Smooth muscle cell of the brain vasculature (primary cell): ENCODE measurements at regions not wholly inside any gene's neighbourhood (a gene's known extent, or its start where the extent isn't known, plus 50 kb on each side); places are given as distances from the start of the nearest gene placed in this dataset.
A peak's percentile ranks its signal among the peaks of the same experiment; 100 is the strongest.

Source experiments
- DNase-seq: peaks from one replicate; pipeline ENCODE4 v3.0.0-alpha.2; 2012; ENCODE audit warnings: low read depth, low spot score

- no peak for DNase-seq
These were observed 51.6 kb upstream of the PRDM8 start for GRCh38 chr4:80145739-80146138.

GRCh38 chr4:80144676-80145470, 52.4 kb upstream of the PRDM8 start:
- no peak for DNase-seq

GRCh38 chr4:80143307-80143679, 54.0 kb upstream of the PRDM8 start:
- no peak for DNase-seq

GRCh38 chr4:80142394-80143306, 54.7 kb upstream of the PRDM8 start:
- no peak for DNase-seq

- DNase-seq: no peak
These were observed 55.8 kb upstream of the PRDM8 start for GRCh38 chr4:80141543-80141942.

GRCh38 chr4:80140194-80140593, 57.1 kb upstream of the PRDM8 start:
- DNase-seq: no peak

- DNase-seq: no peak
These were observed 57.6 kb upstream of the PRDM8 start for GRCh38 chr4:80139671-80140070.

GRCh38 chr4:80138551-80139538, 58.5 kb upstream of the PRDM8 start:
- no peak for DNase-seq

- no peak for DNase-seq
These were observed 59.7 kb upstream of the PRDM8 start for GRCh38 chr4:80137631-80138030.

GRCh38 chr4:80136270-80136669, 61.0 kb upstream of the PRDM8 start:
- DNase-seq: no peak

GRCh38 chr4:80135702-80136058, 61.6 kb upstream of the PRDM8 start:
- DNase-seq: no peak

GRCh38 chr4:80134936-80135701, 62.1 kb upstream of the ANTXR2 start:
- DNase-seq: no peak

- DNase-seq: no peak
These were observed 60.3 kb upstream of the ANTXR2 start for GRCh38 chr4:80133240-80133783.

- no peak for DNase-seq
These were observed 56.8 kb upstream of the ANTXR2 start for GRCh38 chr4:80129785-80130184.

- DNase-seq: no peak
These were observed 55.9 kb upstream of the ANTXR2 start for GRCh38 chr4:80128941-80129340.

GRCh38 chr4:80127870-80128419, 54.9 kb upstream of the ANTXR2 start:
- DNase-seq: no peak

- no peak for DNase-seq
These were observed 53.4 kb upstream of the ANTXR2 start for GRCh38 chr4:80126435-80126834.

- peak; percentile 29 for DNase-seq
These were observed 52.5 kb upstream of the ANTXR2 start for GRCh38 chr4:80125252-80126177.
